Activated B cell treated with CpG ODN at 0.5 μM for 24 hours (primary cell): ENCODE measurements at regions not wholly inside any gene's neighbourhood (a gene's known extent, or its start where the extent isn't known, plus 50 kb on each side); places are given as distances from the start of the nearest gene placed in this dataset.

Experiments used
- ATAC-seq: fragments of 200-7000 bp; cut with Tn5 transposase; one replicate; pipeline ENCODE4 v1.10.0; 2021; ENCODE audit warnings: low read depth, mild to moderate bottlenecking, moderate library complexity
- CTCF ChIA-PET: fragments of 350-600 bp; sonication (Branson Sonifier 250); formaldehyde crosslinking; loops from one replicate; lab custom pipeline; 2021; ENCODE audit warnings: antibody characterized with exemption; lab: Charles Lee
- POLR2A ChIA-PET: fragments of 350-600 bp; sonication (Branson Sonifier 250); formaldehyde crosslinking; loops from one replicate; lab custom pipeline; 2021; ENCODE audit warnings: antibody characterized with exemption; lab: Charles Lee
- DNase-seq: peaks from one replicate; pipeline ENCODE4 v3.0.0; 2022
- H3K27ac Mint-ChIP-seq: one replicate; pipeline ENCODE4 v1.8.0; 2020; ENCODE audit warnings: mixed read lengths
- H3K27me3 Mint-ChIP-seq: one replicate; pipeline ENCODE4 v1.8.0; 2021; ENCODE audit warnings: mixed read lengths
- H3K36me3 Mint-ChIP-seq: one replicate; pipeline ENCODE4 v1.8.0; 2021; ENCODE audit warnings: low read depth, mixed read lengths
- H3K4me1 Mint-ChIP-seq: one replicate; pipeline ENCODE4 v1.8.0; 2021; ENCODE audit warnings: mixed read lengths
- H3K4me3 Mint-ChIP-seq: one replicate; pipeline ENCODE4 v1.8.0; 2020; ENCODE audit warnings: mild to moderate bottlenecking, mixed read lengths
- H3K9me3 Mint-ChIP-seq: one replicate; pipeline ENCODE4 v1.8.0; 2020; ENCODE audit warnings: mixed read lengths
- intact Hi-C: fragments of 100-400 bp; cut with micrococcal nuclease; formaldehyde crosslinking; loops from one replicate; pipeline ENCODE4 v1.15.1; 2024
- TF ChIP-seq, protein P1 (sequence below): fragments of 200-600 bp; IDR thresholded peaks from one replicate; pipeline ENCODE4 v1.8.0; 2022; ENCODE audit warnings: antibody characterized with exemption, mild to moderate bottlenecking

DNA sequence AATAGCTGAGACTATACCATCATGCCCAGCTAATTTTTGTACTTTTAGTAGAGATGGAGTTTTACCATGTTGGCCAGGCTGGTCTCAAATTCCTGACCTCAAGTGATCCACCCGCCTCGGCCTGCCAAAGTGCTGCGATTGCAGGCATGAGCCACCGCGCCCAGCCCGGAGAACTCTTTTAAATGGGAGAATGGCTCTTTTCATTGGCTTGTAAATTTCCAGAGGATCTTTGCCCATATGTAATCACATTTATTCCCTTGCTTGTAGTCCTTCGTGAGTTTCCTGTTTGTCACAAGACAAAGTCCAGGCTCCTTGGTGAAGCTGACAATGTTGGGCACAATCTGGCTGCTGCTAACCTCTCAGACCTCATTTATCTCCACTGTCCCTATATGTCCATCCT is 135.1 kb downstream of the CEP57L1 start:
- H3K4me3 Mint-ChIP-seq = no peak overlapping the region
- ChIA-PET CTCF (no interaction called here), POLR2A (no interaction called here)
- TF ChIP-seq, protein P1, sequence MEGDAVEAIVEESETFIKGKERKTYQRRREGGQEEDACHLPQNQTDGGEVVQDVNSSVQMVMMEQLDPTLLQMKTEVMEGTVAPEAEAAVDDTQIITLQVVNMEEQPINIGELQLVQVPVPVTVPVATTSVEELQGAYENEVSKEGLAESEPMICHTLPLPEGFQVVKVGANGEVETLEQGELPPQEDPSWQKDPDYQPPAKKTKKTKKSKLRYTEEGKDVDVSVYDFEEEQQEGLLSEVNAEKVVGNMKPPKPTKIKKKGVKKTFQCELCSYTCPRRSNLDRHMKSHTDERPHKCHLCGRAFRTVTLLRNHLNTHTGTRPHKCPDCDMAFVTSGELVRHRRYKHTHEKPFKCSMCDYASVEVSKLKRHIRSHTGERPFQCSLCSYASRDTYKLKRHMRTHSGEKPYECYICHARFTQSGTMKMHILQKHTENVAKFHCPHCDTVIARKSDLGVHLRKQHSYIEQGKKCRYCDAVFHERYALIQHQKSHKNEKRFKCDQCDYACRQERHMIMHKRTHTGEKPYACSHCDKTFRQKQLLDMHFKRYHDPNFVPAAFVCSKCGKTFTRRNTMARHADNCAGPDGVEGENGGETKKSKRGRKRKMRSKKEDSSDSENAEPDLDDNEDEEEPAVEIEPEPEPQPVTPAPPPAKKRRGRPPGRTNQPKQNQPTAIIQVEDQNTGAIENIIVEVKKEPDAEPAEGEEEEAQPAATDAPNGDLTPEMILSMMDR = no peak
- DNase-seq = no peak
- H3K9me3 Mint-ChIP-seq = peaks cover 4% of the 10 kb centered on the region
- no peaks in the 10 kb centered on the region for H3K4me1 Mint-ChIP-seq
- H3K36me3 Mint-ChIP-seq = no peaks in the 10 kb centered on the region
- H3K27me3 Mint-ChIP-seq = no peaks in the 10 kb centered on the region
- intact Hi-C loops = no loop called here
- ATAC-seq = no peak
- no peak overlapping the region for H3K27ac Mint-ChIP-seq

DNA sequence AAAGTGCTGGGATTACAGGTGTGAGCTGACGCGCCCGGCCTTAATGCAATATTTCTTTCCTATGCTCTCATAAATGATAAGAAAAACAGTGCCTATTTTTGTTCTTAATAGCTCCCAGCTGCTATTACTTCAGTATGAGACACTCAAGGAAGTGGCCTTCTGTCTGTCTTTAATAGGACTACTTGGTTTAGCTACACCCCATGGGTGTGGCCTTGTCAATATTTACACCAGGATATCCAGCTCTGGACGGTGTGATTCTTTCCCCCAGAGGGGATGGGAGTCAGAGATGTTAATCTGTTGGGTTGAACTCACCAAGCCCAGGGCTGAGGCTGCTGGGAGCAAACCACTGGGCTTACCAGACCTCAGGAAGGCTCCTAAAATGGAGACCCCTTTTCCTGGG is 134.2 kb downstream of the CEP57L1 start:
- H3K9me3 Mint-ChIP-seq = peaks cover 1% of the 10 kb centered on the region
- no peaks in the 10 kb centered on the region for H3K4me1 Mint-ChIP-seq
- no peak overlapping the region for H3K4me3 Mint-ChIP-seq
- ATAC-seq = no peak
- DNase-seq = no peak
- H3K27me3 Mint-ChIP-seq = no peaks in the 10 kb centered on the region
- TF ChIP-seq, protein P1 = no peak
- H3K36me3 Mint-ChIP-seq = no peaks in the 10 kb centered on the region
- ChIA-PET POLR2A (no interaction called here), CTCF (no interaction called here)
- H3K27ac Mint-ChIP-seq = no peak overlapping the region
- intact Hi-C loops = no loop called here

DNA sequence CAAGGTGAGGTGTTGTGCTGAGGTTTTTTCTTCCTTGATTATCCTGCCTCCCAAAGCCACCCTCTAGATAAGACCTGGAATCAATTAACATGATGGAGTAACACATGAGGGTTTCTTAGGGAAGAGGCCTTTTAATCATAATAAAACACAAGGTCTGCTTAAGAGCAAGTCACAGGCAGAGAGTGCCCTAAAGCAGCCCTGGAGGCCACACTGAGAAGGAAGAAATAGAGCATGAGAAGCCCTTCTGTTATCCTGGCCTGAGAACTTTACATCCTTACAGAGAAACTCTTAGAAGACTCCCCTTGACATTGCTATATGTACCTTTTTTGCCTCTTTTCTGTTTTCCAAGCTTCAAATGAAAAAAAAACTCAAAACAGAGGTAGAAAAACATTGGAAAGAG is 132.3 kb downstream of the CEP57L1 start:
- Mint-ChIP-seq H3K27me3 (peaks cover 2% of the 10 kb centered on the region), H3K27ac (no peak overlapping the region), H3K4me3 (no peak overlapping the region), H3K4me1 (no peaks in the 10 kb centered on the region), H3K36me3 (no peaks in the 10 kb centered on the region), H3K9me3 (no peaks in the 10 kb centered on the region)
- ATAC-seq (no peak), DNase-seq (no peak)
- ChIA-PET POLR2A (no interaction called here), CTCF (no interaction called here)
- intact Hi-C loops = no loop called here
- TF ChIP-seq, protein P1 = no peak

DNA sequence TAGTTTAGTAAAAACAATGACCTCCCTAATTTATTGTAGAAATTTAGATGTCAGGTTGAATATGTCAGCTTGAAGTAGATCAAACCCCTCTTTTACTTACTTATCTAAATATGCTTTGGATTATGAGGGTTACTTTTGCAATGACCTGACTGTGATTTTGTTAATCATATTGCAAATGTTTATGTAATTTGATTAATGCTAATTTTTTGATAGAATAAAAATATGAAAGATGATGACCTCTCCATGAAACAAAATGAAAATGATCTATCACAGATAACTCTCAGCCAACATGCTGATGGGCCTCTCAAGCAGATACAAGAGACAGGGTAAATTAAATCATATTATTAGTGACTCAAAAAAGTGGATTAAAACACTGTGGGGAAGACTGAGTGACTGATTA is 131.0 kb downstream of the CEP57L1 start:
- Mint-ChIP-seq H3K4me3 (no peak overlapping the region), H3K36me3 (no peaks in the 10 kb centered on the region), H3K27ac (no peak overlapping the region), H3K9me3 (no peaks in the 10 kb centered on the region), H3K4me1 (no peaks in the 10 kb centered on the region), H3K27me3 (peaks cover 2% of the 10 kb centered on the region)
- TF ChIP-seq, protein P1 = no peak
- no peak for ATAC-seq
- intact Hi-C loops = no loop called here
- no peak for DNase-seq
- POLR2A ChIA-PET = no interaction called here
- CTCF ChIA-PET = interaction anchor here (1.2 kb wide), 2 partner anchors 10 to 38 kb away, joined by 3 read pairs; no protein-coding TSS in a partner anchor

DNA sequence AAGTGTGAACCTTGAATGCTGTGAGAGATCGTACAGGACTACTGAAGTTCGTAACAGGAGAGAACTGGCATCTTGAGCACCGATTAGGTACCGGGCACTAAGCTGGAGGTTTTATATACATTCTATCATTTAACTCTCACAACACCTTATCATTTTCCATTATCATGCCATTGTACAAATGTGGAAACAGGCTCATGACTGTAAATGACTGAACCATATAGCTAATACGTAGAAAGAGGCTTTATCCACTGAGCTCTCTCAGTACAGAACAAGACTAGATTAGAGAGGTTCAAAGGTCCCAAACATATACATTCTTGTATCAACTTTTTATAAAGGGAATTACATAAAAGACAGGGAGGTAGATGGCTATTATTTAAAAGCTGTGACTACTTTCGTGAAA is 130.6 kb downstream of the CEP57L1 start:
- ChIA-PET CTCF (interaction anchor here (1.2 kb wide), 2 partner anchors 10 to 38 kb away, joined by 3 read pairs; no protein-coding TSS in a partner anchor), POLR2A (no interaction called here)
- H3K27me3 Mint-ChIP-seq = peaks cover 2% of the 10 kb centered on the region
- H3K4me1 Mint-ChIP-seq = no peaks in the 10 kb centered on the region
- DNase-seq (no peak), ATAC-seq (no peak)
- H3K9me3 Mint-ChIP-seq = no peaks in the 10 kb centered on the region
- H3K4me3 Mint-ChIP-seq = no peak overlapping the region
- intact Hi-C loops = no loop called here
- TF ChIP-seq, protein P1 = no peak
- no peak overlapping the region for H3K27ac Mint-ChIP-seq
- H3K36me3 Mint-ChIP-seq = no peaks in the 10 kb centered on the region
